ENCODE measurements at regions not wholly inside any gene's neighbourhood (a gene's known extent, or its start where the extent isn't known, plus 50 kb on each side); places are given as distances from the start of the nearest gene placed in this dataset.
A peak's percentile ranks its signal among the peaks of the same experiment; 100 is the strongest.

- Histone ChIP-seq H3K27ac (no peak overlapping the region), H3K4me3 (no peak overlapping the region)
- no peak for DNase-seq (ENCODE audit: low spot score)
- TF ChIP-seq CTCF (IDR thresholded peaks at IDR 0.05) = peak; percentile 63
Observed at GRCh38 chr7:18345641-18346234, 149.8 kb upstream of the HDAC9 start.

GRCh38 chr7:18347170-18347569 lies 148.4 kb upstream of the HDAC9 start:
- Histone ChIP-seq H3K4me3 (no peak overlapping the region), H3K27ac (no peak overlapping the region)
- no peak for TF ChIP-seq CTCF (IDR thresholded peaks at IDR 0.05)
- DNase-seq (ENCODE audit: low spot score) = no peak

- Histone ChIP-seq H3K27ac (no peak overlapping the region), H3K4me3 (no peak overlapping the region)
- TF ChIP-seq CTCF (IDR thresholded peaks at IDR 0.05) = no peak
- no peak for DNase-seq (ENCODE audit: low spot score)
Observed at GRCh38 chr7:18350678-18351077, 144.9 kb upstream of the HDAC9 start.

GRCh38 chr7:18352339-18353255 lies 143.0 kb upstream of the HDAC9 start:
- DNase-seq (ENCODE audit: low spot score) = no peak
- H3K27ac ChIP-seq = no peak overlapping the region
- TF ChIP-seq CTCF (IDR thresholded peaks at IDR 0.05) = peak; percentile 37
- H3K4me3 ChIP-seq = peak overlapping the region; percentile 18

- DNase-seq (ENCODE audit: low spot score) = no peak
- TF ChIP-seq CTCF (IDR thresholded peaks at IDR 0.05) = no peak
- no peak overlapping the region for H3K27ac ChIP-seq
- H3K4me3 ChIP-seq = no peak overlapping the region
Observed at GRCh38 chr7:18353339-18353738, 142.2 kb upstream of the HDAC9 start.

GRCh38 chr7:18354108-18355085 lies 141.2 kb upstream of the HDAC9 start:
- no peak for DNase-seq (ENCODE audit: low spot score)
- no peak overlapping the region for H3K27ac ChIP-seq
- no peak for TF ChIP-seq CTCF (IDR thresholded peaks at IDR 0.05)
- no peak overlapping the region for H3K4me3 ChIP-seq

All from coronary artery (tissue), 2 donors.